Fibroblast of mammary gland (primary cell): ENCODE measurements at regions not wholly inside any gene's neighbourhood (a gene's known extent, or its start where the extent isn't known, plus 50 kb on each side); places are given as distances from the start of the nearest gene placed in this dataset.
A peak's percentile ranks its signal among the peaks of the same experiment; 100 is the strongest.

ENCODE experiments used
- DNase-seq: peaks from one replicate; pipeline ENCODE4 v3.0.0-alpha.2; 2010; ENCODE audit warnings: low read depth
- H3K4me3 ChIP-seq: 2 replicates; pipeline ENCODE4 v1.5.1; 2011; ENCODE audit warnings: low read depth, mild to moderate bottlenecking, low read length, moderate library complexity; ENCODE audit not compliant: control insufficient read depth
- CTCF ChIP-seq: conservative IDR thresholded peaks from 2 replicates; pipeline ENCODE4 v1.5.1; 2011; ENCODE audit warnings: low read depth, low read length, inconsistent platforms; ENCODE audit not compliant: control insufficient read depth, insufficient read depth

- peak; percentile 74 for DNase-seq
- TF ChIP-seq CTCF: no peak
- H3K4me3 ChIP-seq: no peak overlapping the region
Observed at GRCh38 chr1:59116920-59117542, 179.9 kb upstream of the FGGY start.

DNA sequence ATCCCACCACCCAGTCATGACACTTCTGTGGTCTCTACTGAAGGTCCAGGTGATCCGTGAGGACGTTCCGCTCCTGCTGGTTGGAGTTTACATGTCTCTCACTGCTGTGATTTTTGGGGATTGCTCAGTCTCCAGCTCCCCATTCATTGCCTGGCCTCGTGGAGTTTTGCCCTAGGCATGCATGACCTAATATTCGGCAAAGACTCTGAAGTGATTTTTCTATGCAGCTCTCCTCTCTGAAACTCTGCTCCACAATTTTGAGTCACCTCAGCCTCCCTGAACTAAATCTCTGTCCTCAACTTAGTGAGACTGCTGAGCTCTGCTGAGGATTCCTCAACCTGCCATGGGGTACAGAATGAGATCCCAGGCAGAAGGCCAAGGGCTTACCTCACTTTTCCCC, 174.4 kb upstream of the FGGY start:
- H3K4me3 ChIP-seq: no peak overlapping the region
- DNase-seq: no peak

GRCh38 chr1:59123081-59123681, 173.7 kb upstream of the FGGY start:
- no peak for TF ChIP-seq CTCF
- no peak for DNase-seq
- H3K4me3 ChIP-seq: no peak overlapping the region

More for the DNA sequence above, 174.4 kb upstream of the FGGY start:
- no peak for TF ChIP-seq CTCF

GRCh38 chr1:59124166-59124565, 172.7 kb upstream of the FGGY start:
- TF ChIP-seq CTCF: no peak
- H3K4me3 ChIP-seq: no peak overlapping the region
- peak; percentile 46 for DNase-seq

DNA sequence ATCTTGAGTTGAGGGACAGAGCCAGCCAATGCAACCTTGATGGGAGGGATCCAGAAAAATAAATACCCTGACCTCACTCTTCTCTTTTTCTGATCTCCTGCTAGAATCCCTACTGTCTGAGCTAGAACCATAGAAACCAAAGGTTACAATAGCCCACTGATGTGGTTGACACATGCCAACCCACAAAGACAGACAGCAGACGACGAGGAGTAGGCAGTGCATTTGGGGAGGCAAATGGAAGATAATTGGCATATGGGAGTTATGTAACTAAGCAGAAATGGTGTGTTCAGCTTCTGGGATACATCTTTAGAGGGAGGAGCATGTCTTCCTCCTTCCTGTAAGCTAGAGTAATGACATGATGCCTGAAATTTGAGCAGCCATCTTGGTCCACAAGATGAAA, 171.7 kb upstream of the FGGY start:
- TF ChIP-seq CTCF: no peak
- no peak for DNase-seq
- H3K4me3 ChIP-seq: no peak overlapping the region

DNA sequence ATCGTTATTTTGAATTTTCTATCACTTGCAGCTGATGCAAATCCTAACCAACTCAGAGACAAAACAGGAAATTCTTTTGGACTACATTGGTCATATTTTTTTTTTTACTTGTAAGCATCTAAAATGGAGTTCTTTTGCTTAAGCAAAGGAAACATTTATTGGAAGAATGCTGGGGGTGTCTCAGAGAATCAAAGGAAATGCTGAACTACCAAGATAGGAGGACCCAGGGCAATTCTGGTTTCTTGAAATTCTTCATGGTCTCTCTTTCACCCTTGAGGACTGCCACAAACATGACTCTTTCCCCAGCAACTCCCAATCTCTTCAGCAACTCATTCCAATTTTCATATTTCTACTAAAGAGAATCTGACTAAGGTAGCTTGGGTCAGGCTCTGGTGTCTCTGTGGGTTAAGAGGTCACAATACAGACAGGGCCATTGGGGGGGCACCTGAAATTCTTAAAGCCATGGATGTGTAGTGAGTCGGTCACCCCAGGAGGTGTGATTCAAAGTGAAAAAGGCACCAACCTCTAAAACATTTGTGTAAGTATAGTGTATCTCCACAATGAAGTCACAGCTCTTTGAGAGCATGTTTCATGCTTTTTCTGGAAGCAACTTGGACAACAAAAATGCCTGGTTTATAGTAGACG, 171.1 kb upstream of the FGGY start:
- no peak for DNase-seq

More for the DNA sequence above, 171.1 kb upstream of the FGGY start:
- no peak overlapping the region for H3K4me3 ChIP-seq
- TF ChIP-seq CTCF: no peak
